HUDEP-2 (cell line): ENCODE measurements at regions not wholly inside any gene's neighbourhood (a gene's known extent, or its start where the extent isn't known, plus 50 kb on each side); places are given as distances from the start of the nearest gene placed in this dataset.
A peak's percentile ranks its signal among the peaks of the same experiment; 100 is the strongest.

Experiments
- DNase-seq, 76 experiments: peaks; one replicate each; lab custom pipeline; 2025; ENCODE audit not compliant: unreplicated experiment in 76 of 76; lab: John Stamatoyannopoulos, UW

- no peak for DNase-seq
Measured at GRCh38 chr15:79230766-79231165, 51.8 kb upstream of the ANKRD34C start.

DNA sequence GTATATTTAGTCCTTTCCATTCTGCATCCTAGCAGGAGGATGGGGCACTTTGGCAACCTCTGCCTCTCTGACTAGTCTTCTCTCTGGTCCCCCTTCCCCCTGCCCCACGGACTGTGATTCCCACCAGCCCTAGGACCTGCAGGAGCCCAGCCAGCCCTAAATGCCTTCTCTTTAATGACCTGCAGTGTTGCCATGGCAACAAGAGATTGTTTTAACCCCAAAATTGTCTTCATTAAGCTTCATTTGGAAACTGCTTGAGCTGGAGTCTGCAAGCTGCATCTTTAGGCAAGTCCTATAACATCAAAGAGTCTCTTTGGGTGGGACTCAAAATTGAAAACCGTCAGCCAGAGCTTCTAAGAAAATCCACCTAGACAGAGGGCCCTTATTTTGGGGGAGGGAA lies 59.7 kb upstream of the ANKRD34C start:
- DNase-seq: no peak

- no peak for DNase-seq
Measured at GRCh38 chr15:79221696-79222095, 60.8 kb upstream of the ANKRD34C start.

- no peak for DNase-seq
Measured at GRCh38 chr15:79219393-79220056, 63.0 kb upstream of the ANKRD34C start.

DNA sequence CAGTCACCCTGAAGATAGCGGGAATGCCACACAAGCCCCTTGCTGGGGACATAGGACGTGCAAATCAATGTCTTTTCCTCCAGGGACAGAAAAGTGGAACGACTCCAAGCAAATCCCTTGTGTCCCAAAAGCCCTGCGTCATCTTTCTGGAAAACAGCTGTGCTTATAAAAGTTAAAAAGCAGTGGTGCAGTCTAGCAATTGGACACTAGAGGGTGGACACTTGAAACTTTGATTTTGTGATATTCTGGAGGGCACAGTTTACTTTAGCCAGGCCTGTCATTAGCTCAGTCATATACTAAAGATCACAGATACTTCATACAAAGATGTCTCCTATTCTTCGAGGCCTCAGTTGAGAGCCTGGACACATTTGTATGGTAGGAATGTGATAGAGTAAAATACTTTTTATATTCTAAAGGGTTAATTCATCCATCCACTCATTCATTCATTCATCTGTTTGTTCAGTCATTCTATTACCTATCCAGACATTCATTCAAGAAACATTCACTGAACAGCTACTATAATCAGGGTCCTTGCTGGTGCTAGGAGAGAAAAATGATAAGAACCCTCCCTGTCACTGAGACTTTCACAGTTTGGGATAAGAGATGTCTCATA lies 63.8 kb upstream of the ANKRD34C start:
- peak in 1 of 76 experiments; percentile 5 for DNase-seq

GRCh38 chr15:79213650-79214049 lies 68.9 kb upstream of the ANKRD34C start:
- no peak for DNase-seq

GRCh38 chr15:79212589-79213157 lies 69.8 kb upstream of the ANKRD34C start:
- no peak for DNase-seq

- no peak for DNase-seq
Measured at GRCh38 chr15:79211481-79211880, 71.0 kb upstream of the ANKRD34C start.

DNA sequence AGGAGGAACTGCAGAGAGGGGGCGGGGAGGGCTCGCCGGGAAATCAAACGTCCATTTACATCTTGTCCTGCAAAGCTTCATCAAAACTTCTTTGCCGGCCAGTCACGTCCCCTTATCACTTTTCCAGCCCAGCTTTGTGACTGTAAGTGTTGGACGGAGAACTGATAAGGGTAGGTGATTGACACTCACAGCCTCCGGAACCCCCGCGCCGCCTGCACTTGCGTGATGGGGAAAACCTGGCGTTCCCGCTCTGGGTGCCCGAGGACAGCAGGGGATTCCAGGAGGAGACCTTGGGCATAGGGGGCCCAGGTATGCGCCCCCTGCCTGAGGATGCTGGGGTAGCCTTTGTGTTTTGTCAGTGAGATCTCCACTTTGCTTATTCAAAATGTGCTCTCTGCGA lies 72.8 kb upstream of the ANKRD34C start:
- DNase-seq: no peak

- DNase-seq: no peak
Measured at GRCh38 chr15:79209116-79209515, 73.4 kb upstream of the ANKRD34C start.

- peak in 1 of 76 experiments; percentile 4 for DNase-seq
Measured at GRCh38 chr15:79208179-79208578, 74.3 kb upstream of the ANKRD34C start.

- DNase-seq: no peak
Measured at GRCh38 chr15:79206940-79207339, 75.6 kb upstream of the ANKRD34C start.

DNA sequence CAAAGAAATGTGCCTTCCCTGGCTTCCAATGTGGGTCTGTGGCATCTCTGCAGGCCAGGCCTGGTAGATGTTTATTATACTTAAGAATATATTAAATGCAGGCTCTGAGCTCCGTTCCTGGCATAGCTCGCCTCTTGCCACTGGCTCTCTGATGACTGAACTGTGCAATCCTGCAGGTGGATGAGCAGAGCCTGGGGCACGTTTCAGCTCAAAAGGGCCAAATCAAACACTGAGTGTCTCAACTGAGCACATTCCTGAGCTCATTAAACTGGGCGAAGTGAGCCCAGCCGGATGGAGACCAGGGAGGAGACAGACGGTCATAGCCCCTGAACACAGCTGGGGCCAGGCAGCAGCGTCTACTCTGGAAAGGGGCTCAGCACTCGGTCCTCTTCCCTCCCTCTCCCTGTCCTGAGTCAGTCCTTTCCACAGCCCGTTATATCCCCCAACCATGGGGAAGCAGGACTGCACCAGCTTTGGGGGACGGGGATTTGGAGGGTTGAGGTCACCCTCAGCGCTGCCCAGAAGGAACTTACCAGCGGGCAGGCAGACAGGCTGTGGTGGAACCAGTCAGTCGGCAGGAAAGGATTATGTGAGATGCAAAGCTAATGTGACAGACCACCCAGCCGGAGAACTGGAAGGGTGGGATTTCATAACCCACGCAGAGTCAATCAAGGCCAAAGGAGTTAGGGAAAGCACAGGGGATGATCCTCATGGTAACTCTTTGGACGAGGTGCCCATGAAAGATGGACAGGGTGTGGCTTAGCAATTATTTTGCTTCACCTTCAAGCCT lies 77.4 kb upstream of the ANKRD34C start:
- no peak for DNase-seq

DNA sequence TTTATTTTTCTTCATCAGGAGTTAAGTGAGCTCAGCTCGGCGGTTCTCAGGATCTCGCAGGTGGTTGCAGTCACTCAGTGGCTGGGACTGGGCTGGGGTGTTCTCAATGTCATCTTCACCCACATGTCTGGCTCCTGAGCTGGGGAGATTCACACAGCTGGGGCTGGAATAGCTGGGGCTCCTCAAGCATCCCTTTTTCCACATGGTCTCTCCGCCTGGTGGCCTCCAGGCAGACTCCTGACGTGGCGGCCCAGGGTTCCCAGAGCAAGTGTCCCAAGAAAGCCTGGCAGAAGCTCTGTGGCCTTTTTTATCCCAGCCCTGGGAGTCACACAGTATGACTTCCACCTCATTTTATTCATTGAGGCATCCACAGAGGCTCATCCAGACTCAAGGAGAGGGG lies 84.1 kb upstream of the ANKRD34C start:
- DNase-seq: no peak

DNA sequence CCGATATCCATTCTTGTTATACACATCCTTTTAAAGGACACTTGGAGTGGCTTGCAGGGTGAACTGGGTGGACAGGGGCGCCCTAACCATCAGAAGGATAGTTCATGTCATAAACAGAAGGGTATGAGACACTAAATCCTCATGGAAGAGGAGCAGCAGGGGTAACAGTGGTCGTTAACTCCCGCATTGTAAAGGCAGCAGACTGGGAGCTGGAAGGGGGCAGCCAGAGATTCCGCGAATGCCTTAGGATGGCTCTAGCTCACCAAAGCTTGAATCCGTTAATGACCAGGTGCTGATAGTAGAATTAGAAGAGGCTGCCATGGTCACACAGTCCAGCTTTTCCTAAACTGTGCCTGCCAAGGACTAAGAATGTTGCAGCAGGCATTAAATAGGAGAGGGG lies 85.2 kb upstream of the ANKRD34C start:
- DNase-seq: no peak

DNA sequence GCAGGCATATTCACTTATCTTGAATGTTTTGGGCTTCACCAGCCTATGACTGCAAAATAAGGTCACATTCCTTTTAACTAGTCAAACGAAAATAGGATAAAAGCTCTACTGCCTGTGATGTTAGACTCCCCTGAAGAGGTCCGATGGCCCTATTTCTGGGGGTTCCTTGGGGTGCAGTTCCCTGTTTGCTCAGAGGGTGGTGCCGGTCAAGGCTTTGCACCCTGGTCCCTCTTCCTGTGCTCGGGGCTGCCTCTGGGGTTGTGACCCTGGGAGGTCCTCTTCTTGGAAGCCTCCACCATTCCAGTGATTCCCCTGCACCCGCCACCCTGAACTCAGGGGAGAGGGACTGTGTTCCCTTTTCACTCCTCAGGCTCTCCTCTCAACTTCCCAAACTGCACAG lies 86.7 kb upstream of the ANKRD34C start:
- DNase-seq: no peak

GRCh38 chr15:79195239-79195638 lies 87.3 kb upstream of the ANKRD34C start:
- no peak for DNase-seq

DNA sequence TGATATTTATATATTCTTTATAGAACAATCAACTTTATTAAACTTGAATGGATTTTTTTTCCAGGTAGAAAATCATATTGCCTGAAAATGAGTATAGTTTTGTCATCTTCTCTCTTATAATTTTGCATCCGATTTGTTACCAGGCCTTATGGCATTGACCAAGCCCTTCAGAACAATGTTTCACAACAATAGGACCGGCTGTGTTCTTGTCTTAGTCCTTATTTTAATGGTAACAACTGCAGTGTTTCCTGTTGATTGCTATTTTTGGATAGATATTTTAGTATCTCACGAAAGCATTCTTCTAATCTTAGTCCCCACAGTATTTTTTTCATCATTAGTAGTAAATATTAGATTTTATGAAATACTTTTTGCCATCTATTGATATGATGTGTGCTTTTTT lies 88.1 kb upstream of the ANKRD34C start:
- no peak for DNase-seq

DNA sequence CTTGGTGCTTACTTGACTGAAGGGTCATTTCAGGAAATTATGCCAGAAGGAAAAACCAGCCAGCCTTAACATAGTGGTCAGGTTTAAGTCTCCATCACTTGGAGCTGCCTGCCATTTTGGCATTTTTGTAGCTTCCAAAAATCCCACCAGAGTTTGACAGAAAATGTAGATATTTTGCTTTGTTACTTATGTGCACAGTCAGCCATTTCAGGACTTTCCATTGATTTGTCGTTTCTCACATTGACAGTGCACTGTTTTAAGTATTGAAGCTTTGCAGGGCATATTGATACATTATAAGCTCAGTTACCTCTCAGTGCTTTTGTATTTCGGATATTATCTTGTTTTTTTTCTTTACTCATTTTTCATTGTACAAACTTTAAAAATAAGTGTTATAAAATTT lies 89.0 kb upstream of the ANKRD34C start:
- DNase-seq: no peak

- DNase-seq: no peak
Measured at GRCh38 chr15:79193103-79193502, 89.4 kb upstream of the ANKRD34C start.

- no peak for DNase-seq
Measured at GRCh38 chr15:79192462-79193036, 90.0 kb upstream of the ANKRD34C start.
